UCSD-AML1 (cell line): ENCODE measurements at regions not wholly inside any gene's neighbourhood (a gene's known extent, or its start where the extent isn't known, plus 50 kb on each side); places are given as distances from the start of the nearest gene placed in this dataset.

Source experiments
- DNase-seq: peaks from one replicate; lab custom pipeline; 2025; ENCODE audit not compliant: unreplicated experiment; lab: John Stamatoyannopoulos, UW

GRCh38 chr5:15447209-15447608, 52.8 kb upstream of the FBXL7 start:
- no peak for DNase-seq

GRCh38 chr5:15446552-15446951, 53.4 kb upstream of the FBXL7 start:
- DNase-seq, result no peak

GRCh38 chr5:15442193-15442570, 57.8 kb upstream of the FBXL7 start:
- DNase-seq, result no peak

- DNase-seq, result no peak
These were observed 58.4 kb upstream of the FBXL7 start for GRCh38 chr5:15441433-15442192.

- DNase-seq, result no peak
These were observed 59.5 kb upstream of the FBXL7 start for GRCh38 chr5:15440434-15440833.

GRCh38 chr5:15439801-15440200, 60.2 kb upstream of the FBXL7 start:
- DNase-seq, result no peak

GRCh38 chr5:15433709-15434108, 66.3 kb upstream of the FBXL7 start:
- DNase-seq, result no peak

- DNase-seq, result no peak
These were observed 68.1 kb upstream of the FBXL7 start for GRCh38 chr5:15431923-15432322.

- no peak for DNase-seq
These were observed 74.2 kb upstream of the FBXL7 start for GRCh38 chr5:15425766-15426165.

- DNase-seq, result no peak
These were observed 75.2 kb upstream of the FBXL7 start for GRCh38 chr5:15424769-15425168.

GRCh38 chr5:15421921-15422412, 78.0 kb upstream of the FBXL7 start:
- no peak for DNase-seq

GRCh38 chr5:15421381-15421780, 78.6 kb upstream of the FBXL7 start:
- no peak for DNase-seq

GRCh38 chr5:15420201-15420600, 79.8 kb upstream of the FBXL7 start:
- no peak for DNase-seq

- DNase-seq, result no peak
These were observed 82.8 kb upstream of the FBXL7 start for GRCh38 chr5:15417156-15417555.

GRCh38 chr5:15406478-15406877, 93.5 kb upstream of the FBXL7 start:
- no peak for DNase-seq

GRCh38 chr5:15393146-15393545, 106.8 kb upstream of the FBXL7 start:
- no peak for DNase-seq

- no peak for DNase-seq
These were observed 108.1 kb upstream of the FBXL7 start for GRCh38 chr5:15391704-15392397.

GRCh38 chr5:15388866-15389265, 111.1 kb upstream of the FBXL7 start:
- no peak for DNase-seq

- no peak for DNase-seq
These were observed 112.0 kb upstream of the FBXL7 start for GRCh38 chr5:15387931-15388524.

GRCh38 chr5:15386122-15386521, 113.9 kb upstream of the FBXL7 start:
- DNase-seq, result no peak

GRCh38 chr5:15385553-15385952, 114.4 kb upstream of the FBXL7 start:
- DNase-seq, result no peak

- no peak for DNase-seq
These were observed 114.9 kb upstream of the FBXL7 start for GRCh38 chr5:15385037-15385436.
